Mesothelial cell of epicardium (in vitro differentiated cells): ENCODE measurements at regions not wholly inside any gene's neighbourhood (a gene's known extent, or its start where the extent isn't known, plus 50 kb on each side); places are given as distances from the start of the nearest gene placed in this dataset.

Experiments
- DNase-seq, 2 experiments: peaks; one replicate each; pipeline ENCODE4 v3.0.0; 2021; ENCODE audit warnings: low spot score in 2 of 2; ENCODE audit not compliant: unreplicated experiment in 2 of 2
- H3K27ac Mint-ChIP-seq: 2 replicates; pipeline ENCODE4 v1.8.0; 2021; ENCODE audit warnings: mixed read lengths
- H3K27me3 Mint-ChIP-seq: 2 replicates; pipeline ENCODE4 v1.8.0; 2021; ENCODE audit warnings: low read depth, mixed read lengths
- H3K36me3 Mint-ChIP-seq: 2 replicates; pipeline ENCODE4 v1.8.0; 2021; ENCODE audit warnings: mixed read lengths
- H3K4me1 Mint-ChIP-seq: 2 replicates; pipeline ENCODE4 v1.8.0; 2021; ENCODE audit warnings: mixed read lengths
- H3K4me3 Mint-ChIP-seq: 2 replicates; pipeline ENCODE4 v1.8.0; 2021; ENCODE audit warnings: mild to moderate bottlenecking, moderate library complexity, mixed read lengths
- H3K9me3 Mint-ChIP-seq: 2 replicates; pipeline ENCODE4 v1.8.0; 2021; ENCODE audit warnings: mixed read lengths
- CTCF ChIP-seq: fragments of 200-600 bp; sonication (generic); IDR thresholded peaks from one replicate; pipeline ENCODE4 v1.5.0; 2021; ENCODE audit warnings: antibody characterized with exemption; ENCODE audit not compliant: unreplicated experiment

GRCh38 chr2:236859908-236860307, 225.8 kb upstream of the COPS8 start:
- H3K4me1 Mint-ChIP-seq = peaks cover 55% of the 10 kb centered on the region
- H3K4me3 Mint-ChIP-seq = no peak overlapping the region

DNA sequence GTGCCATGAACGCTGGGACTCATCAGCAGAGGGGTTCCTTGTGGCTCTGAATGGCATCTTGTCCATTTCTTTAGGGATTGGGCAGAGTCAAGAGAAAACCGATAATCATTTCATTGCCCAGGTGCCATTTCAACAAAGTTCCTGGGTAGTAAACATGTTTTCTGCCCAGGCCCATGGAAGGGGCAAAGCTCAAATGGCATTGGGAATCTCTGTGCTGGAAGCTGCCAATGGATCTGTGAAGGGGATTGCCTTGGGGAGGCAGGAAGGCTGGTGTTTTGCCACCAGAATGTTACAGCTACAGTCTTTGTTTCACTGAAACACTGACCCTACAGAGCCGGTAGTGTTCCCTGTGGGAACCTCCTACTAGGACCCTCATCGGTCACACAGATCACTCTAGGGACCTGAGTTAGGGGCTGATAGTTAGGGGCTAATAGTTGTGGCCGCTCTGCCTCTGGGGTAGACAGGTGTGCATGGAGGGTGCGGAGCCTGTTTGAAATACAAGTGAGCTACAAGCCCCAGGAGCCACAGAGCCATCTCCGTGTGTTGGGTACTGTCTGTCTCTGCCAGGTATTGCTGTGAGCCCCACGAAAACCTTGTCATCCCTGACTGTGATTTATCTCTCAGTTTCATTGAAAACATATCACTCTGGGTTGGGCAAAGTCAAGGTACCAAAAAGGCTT, 224.4 kb upstream of the COPS8 start:
- H3K9me3 Mint-ChIP-seq = peaks cover 21% of the 10 kb centered on the region

More at GRCh38 chr2:236859908-236860307, 225.8 kb upstream of the COPS8 start:
- TF ChIP-seq CTCF = no peak
- Mint-ChIP-seq H3K9me3 (peaks cover 17% of the 10 kb centered on the region), H3K36me3 (peaks cover 6% of the 10 kb centered on the region), H3K27me3 (no peaks in the 10 kb centered on the region), H3K27ac (peak overlapping the region; percentile 64)
- peak in 1 of 2 experiments; percentile 19 for DNase-seq

GRCh38 chr2:236861944-236862343, 223.7 kb upstream of the COPS8 start:
- no peak for TF ChIP-seq CTCF
- DNase-seq = no peak
- peaks cover 42% of the 10 kb centered on the region for H3K4me1 Mint-ChIP-seq
- H3K27ac Mint-ChIP-seq = no peak overlapping the region
- H3K4me3 Mint-ChIP-seq = no peak overlapping the region
- peaks cover 16% of the 10 kb centered on the region for H3K36me3 Mint-ChIP-seq
- no peaks in the 10 kb centered on the region for H3K27me3 Mint-ChIP-seq
- peaks cover 25% of the 10 kb centered on the region for H3K9me3 Mint-ChIP-seq

More for the DNA sequence above, 224.4 kb upstream of the COPS8 start:
- no peak for DNase-seq
- Mint-ChIP-seq H3K27me3 (no peaks in the 10 kb centered on the region), H3K4me3 (no peak overlapping the region), H3K27ac (no peak overlapping the region), H3K36me3 (peaks cover 13% of the 10 kb centered on the region), H3K4me1 (peaks cover 48% of the 10 kb centered on the region)
- no peak for TF ChIP-seq CTCF

DNA sequence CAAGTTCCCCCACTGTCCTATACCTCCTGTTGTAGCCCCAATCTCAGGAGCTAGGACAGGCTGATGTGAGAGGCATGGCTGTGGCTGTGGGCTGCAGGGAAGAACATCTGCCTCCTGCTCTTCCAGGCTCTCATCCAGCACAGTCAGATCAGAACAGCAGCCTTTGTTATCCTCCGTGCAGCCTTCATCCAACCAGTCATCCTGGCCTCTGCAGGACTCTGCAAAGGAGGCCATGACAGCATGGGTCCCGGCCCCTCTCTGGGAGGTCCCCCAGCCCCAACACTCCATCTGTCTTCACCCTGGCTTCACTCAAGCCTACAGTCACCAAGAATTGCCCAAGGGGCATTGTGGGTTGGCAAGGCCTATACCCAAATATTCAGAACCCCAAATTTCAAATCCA, 223.2 kb upstream of the COPS8 start:
- no peak for DNase-seq
- Mint-ChIP-seq H3K27me3 (no peaks in the 10 kb centered on the region), H3K4me1 (peaks cover 36% of the 10 kb centered on the region), H3K36me3 (peaks cover 16% of the 10 kb centered on the region), H3K9me3 (peaks cover 25% of the 10 kb centered on the region), H3K27ac (no peak overlapping the region), H3K4me3 (no peak overlapping the region)
- no peak for TF ChIP-seq CTCF

GRCh38 chr2:236862961-236863728, 222.5 kb upstream of the COPS8 start:
- peaks cover 16% of the 10 kb centered on the region for H3K36me3 Mint-ChIP-seq
- H3K27ac Mint-ChIP-seq = peak overlapping the region; percentile 5
- peaks cover 34% of the 10 kb centered on the region for H3K4me1 Mint-ChIP-seq
- no peak overlapping the region for H3K4me3 Mint-ChIP-seq
- no peak for TF ChIP-seq CTCF
- H3K9me3 Mint-ChIP-seq = peaks cover 25% of the 10 kb centered on the region
- no peaks in the 10 kb centered on the region for H3K27me3 Mint-ChIP-seq
- DNase-seq = peak in 1 of 2 experiments; percentile 36
